Psoas muscle (tissue), 7 donors: ENCODE measurements at regions not wholly inside any gene's neighbourhood (a gene's known extent, or its start where the extent isn't known, plus 50 kb on each side); places are given as distances from the start of the nearest gene placed in this dataset.

Experiments used
- ATAC-seq, 4 donors: fragments of 200-7000 bp; cut with Tn5 transposase; one replicate each; pipeline ENCODE4 v1.9.1; 2020; ENCODE audit warnings: moderate library complexity in 3 of 4, mild to moderate bottlenecking in 2 of 4
- DNase-seq, 2 donors: peaks; one replicate each; pipeline ENCODE4 v3.0.0-alpha.2; 2020
- H3K27ac ChIP-seq: fragments of 200-600 bp; one replicate; pipeline ENCODE4 v1.8.0; 2022
- H3K27me3 ChIP-seq, 3 donors: fragments of 200-600 bp in 1 of 3; one replicate each; pipeline versions ENCODE4 v1.6.1 to v1.8.0; 2013 to 2022; ENCODE audit warnings: low read length in 2 of 3, mild to moderate bottlenecking in 2 of 3, moderate library complexity in 1 of 3; ENCODE audit not compliant: insufficient read depth in 3 of 3
- H3K36me3 ChIP-seq, 2 donors: fragments of 200-600 bp in 1 of 2; one replicate each; pipeline versions ENCODE4 v1.6.1 to v1.8.0; 2013 to 2022; ENCODE audit warnings: low read depth in 1 of 2, mild to moderate bottlenecking in 1 of 2, moderate library complexity in 1 of 2; ENCODE audit not compliant: insufficient read depth in 1 of 2
- H3K4me1 ChIP-seq: fragments of 200-600 bp; one replicate; pipeline ENCODE4 v1.8.0; 2022
- H3K4me3 ChIP-seq: fragments of 200-600 bp; one replicate; pipeline ENCODE4 v1.8.0; 2022; ENCODE audit warnings: mild to moderate bottlenecking
- H3K9me3 ChIP-seq: fragments of 200-600 bp; one replicate; pipeline ENCODE4 v1.8.0; 2022
- WGBS, 3 donors: extraction: QIAGEN DNeasy Blood & Tissue Kit; methylation state at CpG; one replicate each; pipeline versions ENCODE4 v1.1.6 to v1.1.7; 2013; 5-methylcytosine and 5-hydroxymethylcytosine counted together
- intact Hi-C, 2 donors: fragments of 100-400 bp; cut with DNase I; formaldehyde crosslinking; loops; one replicate each; pipeline versions ENCODE4 v1.11.0 to v1.14.2; 2022
- TF ChIP-seq, protein P1 (sequence below): fragments of 200-600 bp; IDR thresholded peaks from one replicate; pipeline ENCODE4 v1.8.0; 2022; ENCODE audit warnings: antibody characterized with exemption
- donor health status: healthy with polysubstance abuse.
- donor health status: DM: no; HTN: no; CAD: no; lungs with moderate emphysema.
- donor health status: Bipolar disorder and iron deficiency.
- donor health status: healthy.
- donor health status: DM: yes; HTN: yes; CAD: no.
- donor health status: DM: no; HTN: no; CAD: no.
- donor health status: DM: yes; HTN: yes; CAD: no.

DNA sequence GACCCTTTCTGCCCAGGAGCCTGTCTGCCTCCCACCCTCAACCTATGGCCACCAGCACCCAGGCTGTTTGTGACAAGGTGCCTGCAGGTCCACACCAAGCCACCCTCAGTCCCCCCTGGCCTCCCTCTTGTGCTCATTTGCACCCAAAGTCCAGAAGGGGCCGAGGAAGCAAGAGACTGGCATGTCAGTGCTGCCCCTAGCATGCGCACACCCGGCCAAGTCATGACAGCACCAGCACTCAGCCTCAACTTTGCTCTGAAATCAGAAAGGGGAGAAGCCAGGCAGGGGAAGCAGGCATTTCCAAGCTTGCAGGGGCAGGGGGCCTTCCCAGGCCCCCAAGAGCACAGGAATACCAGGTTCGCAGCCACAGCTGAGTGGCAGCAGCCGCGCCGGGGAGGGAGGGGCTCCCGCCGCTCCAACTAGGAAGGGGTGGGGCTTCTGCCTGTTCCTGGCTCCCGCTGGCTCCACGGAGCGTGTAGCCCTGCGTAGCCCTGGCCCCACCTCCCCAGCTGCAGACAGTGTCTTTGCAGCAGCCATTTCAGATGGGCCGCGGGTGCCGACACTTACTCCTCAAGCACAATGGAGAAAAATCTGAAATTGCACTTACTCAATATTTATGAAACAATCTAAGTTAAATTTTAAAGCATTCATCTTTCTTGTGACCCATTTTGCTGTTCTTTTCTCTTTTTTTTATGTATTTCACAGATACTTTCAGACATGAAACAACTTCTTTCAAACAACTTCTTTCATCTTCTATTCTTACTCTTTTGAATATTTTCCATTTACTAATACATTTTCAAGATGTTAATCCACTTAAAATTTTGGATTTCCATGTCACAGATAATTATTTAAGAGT is 54.9 kb upstream of the ABCB5 start:
- 90 to 95% (median 94%) methylated on average over 14 to 16 of the region's 16 CpGs for WGBS, 3 donors
- intact Hi-C loops, result no loop called here
- no peak for DNase-seq

DNA sequence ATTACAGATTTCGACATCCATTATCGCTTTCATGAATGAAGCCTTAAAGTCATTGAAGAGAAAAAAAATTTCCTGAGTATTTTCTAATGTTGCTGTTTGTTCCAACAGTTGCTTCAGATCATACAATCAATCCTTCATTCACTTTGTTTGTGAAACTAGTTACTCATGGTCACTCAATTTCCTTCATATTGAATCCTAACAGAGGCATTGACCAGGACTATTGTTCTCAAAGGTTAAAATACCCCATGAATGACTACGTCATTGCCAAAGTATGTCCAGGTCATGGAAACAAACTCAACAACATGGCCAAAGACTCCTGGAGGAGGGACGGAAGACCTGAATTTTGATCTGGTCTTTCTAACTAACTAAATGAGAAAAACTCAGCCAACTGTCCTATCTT is 54.0 kb upstream of the ABCB5 start:
- Histone ChIP-seq H3K36me3 (no peaks in the 10 kb centered on the region), H3K9me3 (no peaks in the 10 kb centered on the region), H3K27ac (no peak overlapping the region), H3K4me3 (no peak overlapping the region), H3K27me3 (no peaks in the 10 kb centered on the region), H3K4me1 (no peaks in the 10 kb centered on the region)
- intact Hi-C loops, result no loop called here
- TF ChIP-seq, protein P1, sequence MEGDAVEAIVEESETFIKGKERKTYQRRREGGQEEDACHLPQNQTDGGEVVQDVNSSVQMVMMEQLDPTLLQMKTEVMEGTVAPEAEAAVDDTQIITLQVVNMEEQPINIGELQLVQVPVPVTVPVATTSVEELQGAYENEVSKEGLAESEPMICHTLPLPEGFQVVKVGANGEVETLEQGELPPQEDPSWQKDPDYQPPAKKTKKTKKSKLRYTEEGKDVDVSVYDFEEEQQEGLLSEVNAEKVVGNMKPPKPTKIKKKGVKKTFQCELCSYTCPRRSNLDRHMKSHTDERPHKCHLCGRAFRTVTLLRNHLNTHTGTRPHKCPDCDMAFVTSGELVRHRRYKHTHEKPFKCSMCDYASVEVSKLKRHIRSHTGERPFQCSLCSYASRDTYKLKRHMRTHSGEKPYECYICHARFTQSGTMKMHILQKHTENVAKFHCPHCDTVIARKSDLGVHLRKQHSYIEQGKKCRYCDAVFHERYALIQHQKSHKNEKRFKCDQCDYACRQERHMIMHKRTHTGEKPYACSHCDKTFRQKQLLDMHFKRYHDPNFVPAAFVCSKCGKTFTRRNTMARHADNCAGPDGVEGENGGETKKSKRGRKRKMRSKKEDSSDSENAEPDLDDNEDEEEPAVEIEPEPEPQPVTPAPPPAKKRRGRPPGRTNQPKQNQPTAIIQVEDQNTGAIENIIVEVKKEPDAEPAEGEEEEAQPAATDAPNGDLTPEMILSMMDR, result no peak
- DNase-seq (no peak), ATAC-seq (no peak)
- 81 to 83% (median 83%) methylated on average over 4 of the region's 4 CpGs for WGBS, 3 donors

More for the DNA sequence above, 54.9 kb upstream of the ABCB5 start:
- H3K4me3 ChIP-seq, result no peak overlapping the region
- H3K27me3 ChIP-seq, result no peaks in the 10 kb centered on the region
- no peaks in the 10 kb centered on the region for H3K9me3 ChIP-seq
- no peaks in the 10 kb centered on the region for H3K4me1 ChIP-seq
- no peaks in the 10 kb centered on the region for H3K36me3 ChIP-seq
- no peak for ATAC-seq
- TF ChIP-seq, protein P1, result no peak
- no peak overlapping the region for H3K27ac ChIP-seq

DNA sequence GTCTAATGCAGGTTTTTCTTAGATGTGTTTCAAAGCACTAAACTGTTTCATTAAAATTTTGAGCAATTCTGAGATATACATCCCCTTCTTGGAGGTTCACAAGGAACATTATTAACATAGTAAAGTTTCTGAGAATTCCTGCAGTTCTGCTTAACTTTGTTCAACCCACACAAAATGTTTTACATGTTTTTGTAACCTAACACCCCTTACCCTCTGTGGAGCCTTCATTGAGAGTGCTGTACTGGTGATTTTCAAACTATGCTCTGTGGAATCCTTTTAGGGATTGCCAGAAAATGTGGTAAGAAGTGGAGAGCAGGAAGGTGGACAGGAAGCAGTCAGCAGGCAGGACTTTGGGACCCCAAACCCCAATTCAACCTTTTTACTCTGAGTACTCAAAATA is 53.6 kb upstream of the ABCB5 start:
- DNase-seq (no peak), ATAC-seq (no peak)
- H3K9me3 ChIP-seq, result no peaks in the 10 kb centered on the region
- H3K4me3 ChIP-seq, result no peak overlapping the region
- H3K36me3 ChIP-seq, result no peaks in the 10 kb centered on the region
- no peaks in the 10 kb centered on the region for H3K4me1 ChIP-seq
- no peak overlapping the region for H3K27ac ChIP-seq
- no peaks in the 10 kb centered on the region for H3K27me3 ChIP-seq
- TF ChIP-seq, protein P1, result no peak
- intact Hi-C loops, result no loop called here

DNA sequence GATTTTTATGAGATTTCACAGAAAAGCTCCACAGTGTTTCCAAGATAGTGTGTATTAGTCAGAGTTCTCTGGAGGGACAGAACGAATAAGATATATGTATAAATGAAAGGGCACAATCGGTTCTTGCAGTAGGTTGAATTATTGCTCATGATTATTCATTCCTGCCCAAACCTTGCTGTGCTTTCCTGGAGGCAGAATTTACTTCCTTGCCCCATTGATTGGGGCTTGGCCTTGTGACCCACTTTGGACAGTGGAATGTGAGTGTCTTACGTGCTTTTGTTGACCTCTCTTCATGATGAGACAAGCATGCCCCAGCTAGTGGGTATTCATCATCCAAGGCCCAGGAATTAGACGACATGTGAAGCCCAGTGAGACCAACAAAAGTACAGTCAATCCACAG is 53.0 kb upstream of the ABCB5 start:
- no peak overlapping the region for H3K4me3 ChIP-seq
- no peaks in the 10 kb centered on the region for H3K9me3 ChIP-seq
- intact Hi-C loops, result no loop called here
- TF ChIP-seq, protein P1, result no peak
- H3K36me3 ChIP-seq, result no peaks in the 10 kb centered on the region
- no peak overlapping the region for H3K27ac ChIP-seq
- WGBS, 3 donors, result 57 to 61% (median 60%) methylated on average over 4 of the region's 4 CpGs
- no peak for DNase-seq
- ATAC-seq, result no peak
- H3K4me1 ChIP-seq, result no peaks in the 10 kb centered on the region
- H3K27me3 ChIP-seq, result no peaks in the 10 kb centered on the region
